RWPE2 (cell line): ENCODE measurements at regions not wholly inside any gene's neighbourhood (a gene's known extent, or its start where the extent isn't known, plus 50 kb on each side); places are given as distances from the start of the nearest gene placed in this dataset.
A peak's percentile ranks its signal among the peaks of the same experiment; 100 is the strongest.

Experiments
- ATAC-seq: fragments of 200-7000 bp; cut with Tn5 transposase; 3 replicates; pipeline ENCODE4 v1.9.1; 2021; ENCODE audit warnings: low read depth
- DNase-seq: peaks from one replicate; pipeline ENCODE4 v3.0.0-alpha.2; 2020; ENCODE audit warnings: low spot score
- H3K27ac ChIP-seq: fragments of 450-650 bp; 2 replicates; pipeline ENCODE4 v1.5.1; 2017; ENCODE audit warnings: mild to moderate bottlenecking; ENCODE audit not compliant: poor library complexity, severe bottlenecking
- H3K27me3 ChIP-seq: fragments of 250-450 bp; sonication (Bioruptor Pico); 2 replicates; pipeline ENCODE4 v1.5.1; 2021; ENCODE audit warnings: mild to moderate bottlenecking, moderate library complexity; ENCODE audit not compliant: insufficient read depth, poor library complexity, severe bottlenecking
- H3K36me3 ChIP-seq: fragments of 250-450 bp; sonication (Bioruptor Pico); 2 replicates; pipeline ENCODE4 v1.5.1; 2020; ENCODE audit warnings: low read depth, mild to moderate bottlenecking, moderate library complexity
- H3K4me1 ChIP-seq: fragments of 250-450 bp; sonication (Bioruptor Pico); 2 replicates; pipeline ENCODE4 v1.5.1; 2021; ENCODE audit warnings: mild to moderate bottlenecking, moderate library complexity; ENCODE audit not compliant: insufficient read depth, poor library complexity, severe bottlenecking
- H3K4me3 ChIP-seq: fragments of 250-450 bp; sonication (Bioruptor Pico); 2 replicates; pipeline ENCODE4 v1.5.1; 2021; ENCODE audit warnings: mild to moderate bottlenecking, moderate library complexity; ENCODE audit not compliant: severe bottlenecking
- H3K9me3 ChIP-seq: fragments of 250-450 bp; sonication (Bioruptor Pico); 2 replicates; pipeline ENCODE4 v1.5.1; 2021; ENCODE audit warnings: mild to moderate bottlenecking, moderate library complexity; ENCODE audit not compliant: severe bottlenecking
- TF ChIP-seq, protein P1 (sequence below): fragments of 450-650 bp; IDR thresholded peaks from one replicate; pipeline ENCODE4 v1.5.1; 2017; ENCODE audit warnings: mild to moderate bottlenecking, moderate library complexity; ENCODE audit not compliant: poor library complexity, severe bottlenecking

DNA sequence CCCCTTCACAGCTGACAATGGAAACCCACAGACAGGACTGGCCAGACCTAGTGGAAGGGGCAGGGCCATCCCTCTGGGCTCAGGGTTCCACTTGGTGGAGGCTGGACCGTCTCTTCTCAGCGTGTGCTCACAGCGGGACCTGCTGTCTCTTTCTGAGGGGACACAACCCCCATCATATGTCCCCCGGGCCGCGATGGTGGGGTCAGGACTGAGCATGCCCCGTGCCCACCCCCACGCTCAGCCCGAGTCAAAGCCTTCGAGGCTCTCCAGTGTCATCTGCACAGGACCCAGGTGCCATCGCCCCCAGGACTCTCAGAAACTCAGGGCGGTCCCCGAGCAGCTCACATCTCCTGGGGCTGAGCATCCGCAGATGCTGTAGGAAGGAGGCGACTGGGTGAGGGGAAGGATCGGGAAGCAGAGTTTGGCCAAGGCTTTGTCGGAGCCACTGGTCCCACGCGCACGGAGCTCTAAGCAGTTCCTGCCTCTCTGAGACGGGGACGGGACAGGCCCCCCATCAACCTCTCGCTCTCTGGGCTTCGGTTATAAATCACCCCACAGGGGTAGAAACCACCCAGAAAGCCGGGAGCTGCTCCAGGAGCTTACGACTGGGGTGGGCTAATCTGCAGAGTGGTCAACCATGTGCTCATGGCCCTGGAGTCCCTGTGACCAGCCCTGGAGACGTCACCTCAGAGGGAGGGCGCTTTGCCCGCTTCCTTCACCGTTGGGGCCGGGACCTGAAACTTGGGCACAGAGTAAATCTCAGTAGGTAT is 183.4 kb upstream of the SULF2 start:
- Histone ChIP-seq H3K36me3 (no peaks in the 10 kb centered on the region), H3K9me3 (no peaks in the 10 kb centered on the region), H3K27me3 (no peaks in the 10 kb centered on the region), H3K27ac (no peak overlapping the region), H3K4me1 (peaks cover 12% of the 10 kb centered on the region), H3K4me3 (no peak overlapping the region)
- DNase-seq, result no peak
- TF ChIP-seq, protein P1, sequence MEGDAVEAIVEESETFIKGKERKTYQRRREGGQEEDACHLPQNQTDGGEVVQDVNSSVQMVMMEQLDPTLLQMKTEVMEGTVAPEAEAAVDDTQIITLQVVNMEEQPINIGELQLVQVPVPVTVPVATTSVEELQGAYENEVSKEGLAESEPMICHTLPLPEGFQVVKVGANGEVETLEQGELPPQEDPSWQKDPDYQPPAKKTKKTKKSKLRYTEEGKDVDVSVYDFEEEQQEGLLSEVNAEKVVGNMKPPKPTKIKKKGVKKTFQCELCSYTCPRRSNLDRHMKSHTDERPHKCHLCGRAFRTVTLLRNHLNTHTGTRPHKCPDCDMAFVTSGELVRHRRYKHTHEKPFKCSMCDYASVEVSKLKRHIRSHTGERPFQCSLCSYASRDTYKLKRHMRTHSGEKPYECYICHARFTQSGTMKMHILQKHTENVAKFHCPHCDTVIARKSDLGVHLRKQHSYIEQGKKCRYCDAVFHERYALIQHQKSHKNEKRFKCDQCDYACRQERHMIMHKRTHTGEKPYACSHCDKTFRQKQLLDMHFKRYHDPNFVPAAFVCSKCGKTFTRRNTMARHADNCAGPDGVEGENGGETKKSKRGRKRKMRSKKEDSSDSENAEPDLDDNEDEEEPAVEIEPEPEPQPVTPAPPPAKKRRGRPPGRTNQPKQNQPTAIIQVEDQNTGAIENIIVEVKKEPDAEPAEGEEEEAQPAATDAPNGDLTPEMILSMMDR, result no peak
- no peak for ATAC-seq

GRCh38 chr20:47964149-47964548 is 178.9 kb upstream of the SULF2 start:
- TF ChIP-seq, protein P1, result no peak
- H3K27me3 ChIP-seq, result no peaks in the 10 kb centered on the region
- no peaks in the 10 kb centered on the region for H3K9me3 ChIP-seq
- no peaks in the 10 kb centered on the region for H3K36me3 ChIP-seq
- H3K4me3 ChIP-seq, result no peak overlapping the region
- H3K27ac ChIP-seq, result no peak overlapping the region
- no peaks in the 10 kb centered on the region for H3K4me1 ChIP-seq
- ATAC-seq (no peak), DNase-seq (no peak)

GRCh38 chr20:47963022-47963421 is 177.7 kb upstream of the SULF2 start:
- H3K9me3 ChIP-seq, result no peaks in the 10 kb centered on the region
- no peaks in the 10 kb centered on the region for H3K27me3 ChIP-seq
- no peak for DNase-seq
- H3K36me3 ChIP-seq, result no peaks in the 10 kb centered on the region
- no peaks in the 10 kb centered on the region for H3K4me1 ChIP-seq
- H3K4me3 ChIP-seq, result no peak overlapping the region
- TF ChIP-seq, protein P1, result no peak
- no peak for ATAC-seq
- H3K27ac ChIP-seq, result no peak overlapping the region

DNA sequence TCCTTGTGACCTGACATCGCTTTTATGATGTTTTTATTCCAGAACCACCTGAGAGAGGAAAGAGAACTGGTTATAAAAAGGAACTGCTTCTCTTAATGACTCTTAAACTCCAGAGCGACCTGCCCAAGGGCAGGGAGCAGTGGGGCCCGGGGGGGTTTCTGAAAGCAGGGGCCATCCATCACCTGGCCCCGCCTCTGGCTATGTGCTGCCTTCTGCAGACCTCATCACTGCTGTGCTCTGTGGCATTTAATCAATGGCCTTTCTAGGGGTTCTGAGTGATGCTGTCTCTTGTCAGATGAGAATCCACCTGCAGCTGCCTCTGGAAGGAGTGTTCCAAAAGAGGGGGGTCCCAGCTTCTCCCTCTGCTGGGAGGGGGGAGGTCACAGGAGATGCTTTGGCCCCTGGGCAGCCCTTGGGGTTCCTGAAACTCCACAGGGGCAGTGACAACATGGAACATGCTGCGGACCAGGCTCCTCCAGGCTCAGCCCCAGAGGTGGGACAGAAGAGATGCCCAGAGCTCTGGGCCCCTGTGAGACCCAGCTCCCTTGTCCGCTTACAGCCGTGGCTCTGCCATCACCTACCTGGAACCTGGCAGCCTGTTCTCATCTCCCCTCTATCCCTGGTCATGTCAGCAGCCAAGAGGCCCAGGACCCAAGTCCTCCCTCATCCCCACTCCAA is 177.1 kb upstream of the SULF2 start:
- Histone ChIP-seq H3K36me3 (no peaks in the 10 kb centered on the region), H3K4me3 (no peak overlapping the region), H3K27me3 (no peaks in the 10 kb centered on the region), H3K4me1 (no peaks in the 10 kb centered on the region), H3K9me3 (no peaks in the 10 kb centered on the region), H3K27ac (no peak overlapping the region)
- ATAC-seq (no peak), DNase-seq (peak; percentile 75)
- TF ChIP-seq, protein P1, result no peak
